HUES6 (cell line): ENCODE measurements at regions not wholly inside any gene's neighbourhood (a gene's known extent, or its start where the extent isn't known, plus 50 kb on each side); places are given as distances from the start of the nearest gene placed in this dataset.
"Not testable (repeated sequence)": the region's sequence is repeated elsewhere in the genome, so short reads cannot be mapped to it uniquely, and the experiment has no call there.

Experiments used
- H3K27ac ChIP-seq: 2 replicates; pipeline ENCODE4 v1.7.0; 2013; ENCODE audit warnings: low read depth, mild to moderate bottlenecking, low read length, inconsistent platforms
- H3K27me3 ChIP-seq: 2 replicates; pipeline ENCODE4 v1.6.1; 2013; ENCODE audit warnings: low read length; ENCODE audit not compliant: control insufficient read depth, insufficient read depth
- H3K36me3 ChIP-seq: 2 replicates; pipeline ENCODE4 v1.6.1; 2013; ENCODE audit warnings: low read length; ENCODE audit not compliant: control insufficient read depth, insufficient read depth
- H3K4me1 ChIP-seq: 2 replicates; pipeline ENCODE4 v1.6.1; 2013; ENCODE audit warnings: low read length; ENCODE audit not compliant: control insufficient read depth, insufficient read depth
- H3K4me3 ChIP-seq: 2 replicates; pipeline ENCODE4 v1.5.1; 2013; ENCODE audit warnings: low read depth, low read length
- H3K9ac ChIP-seq: one replicate; pipeline ENCODE4 v1.6.1; 2013; ENCODE audit warnings: mild to moderate bottlenecking, low read length
- H3K9me3 ChIP-seq: 2 replicates; pipeline ENCODE4 v1.6.1; 2013; ENCODE audit warnings: low read depth, low read length; ENCODE audit not compliant: control insufficient read depth, insufficient read depth

DNA sequence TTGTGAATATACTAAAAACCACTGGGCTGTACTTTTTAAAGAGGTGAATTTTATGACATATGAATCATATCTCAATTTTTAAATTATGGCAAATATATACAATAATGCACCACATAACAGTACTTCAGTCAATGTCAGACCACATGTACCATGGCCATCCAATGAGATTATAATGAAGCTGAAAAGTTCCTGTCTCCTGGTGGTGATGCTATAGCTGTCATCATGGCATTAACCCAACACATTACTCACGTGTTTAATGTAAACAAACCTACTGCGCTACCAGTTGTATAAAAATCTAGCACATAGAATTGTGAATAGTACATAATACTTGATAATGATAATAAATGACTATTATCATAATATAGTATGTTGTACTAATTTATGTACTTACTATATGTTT is 77.6 kb upstream of the ID2 start:
- Histone ChIP-seq H3K9ac (no peak overlapping the region), H3K9me3 (no peaks in the 10 kb centered on the region), H3K4me3 (no peak overlapping the region), H3K36me3 (no peaks in the 10 kb centered on the region), H3K27ac (no peak overlapping the region), H3K4me1 (peaks cover under 1% of the 10 kb centered on the region; the same call in 1 of the 2 replicates), H3K27me3 (peaks cover 21% of the 10 kb centered on the region)

DNA sequence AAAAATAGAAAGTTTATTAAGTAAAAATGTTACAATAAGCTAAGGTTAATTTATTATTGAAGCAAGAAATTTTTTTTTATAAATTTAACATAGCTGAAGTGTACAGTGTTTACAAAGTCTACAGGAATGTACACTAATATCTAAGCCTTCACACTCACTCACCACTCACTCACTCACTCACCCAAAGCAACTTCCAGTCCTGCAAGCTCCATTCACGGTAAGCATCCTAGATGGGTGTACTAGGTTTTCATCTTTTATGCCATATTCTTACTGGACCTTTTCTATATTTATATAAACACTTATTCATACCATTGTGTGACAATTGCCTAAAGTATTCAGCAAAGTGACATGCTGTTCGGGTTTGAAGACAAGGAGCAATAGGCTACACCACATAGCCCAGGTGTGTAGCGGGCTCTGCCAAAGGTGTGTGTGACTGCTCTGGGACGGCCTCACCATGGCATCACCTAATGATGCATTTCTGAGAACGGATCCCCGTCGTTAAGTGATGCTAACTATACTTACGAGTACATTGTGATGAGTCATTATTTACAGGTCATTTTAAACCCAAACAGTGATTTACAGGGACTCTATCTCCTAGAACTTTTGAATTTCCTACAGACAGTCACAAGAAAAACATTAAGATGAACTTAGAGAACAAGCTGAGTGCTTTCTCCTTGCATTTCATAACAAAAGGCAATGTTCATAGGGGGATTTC is 76.3 kb upstream of the ID2 start:
- Histone ChIP-seq H3K9me3 (peaks cover 1% of the 10 kb centered on the region; the same call in 1 of the 2 replicates), H3K36me3 (no peaks in the 10 kb centered on the region), H3K9ac (no peak overlapping the region), H3K4me3 (no peak overlapping the region), H3K27ac (no peak overlapping the region), H3K4me1 (peaks cover 10% of the 10 kb centered on the region; the same call in 1 of the 2 replicates), H3K27me3 (peaks cover 21% of the 10 kb centered on the region)

DNA sequence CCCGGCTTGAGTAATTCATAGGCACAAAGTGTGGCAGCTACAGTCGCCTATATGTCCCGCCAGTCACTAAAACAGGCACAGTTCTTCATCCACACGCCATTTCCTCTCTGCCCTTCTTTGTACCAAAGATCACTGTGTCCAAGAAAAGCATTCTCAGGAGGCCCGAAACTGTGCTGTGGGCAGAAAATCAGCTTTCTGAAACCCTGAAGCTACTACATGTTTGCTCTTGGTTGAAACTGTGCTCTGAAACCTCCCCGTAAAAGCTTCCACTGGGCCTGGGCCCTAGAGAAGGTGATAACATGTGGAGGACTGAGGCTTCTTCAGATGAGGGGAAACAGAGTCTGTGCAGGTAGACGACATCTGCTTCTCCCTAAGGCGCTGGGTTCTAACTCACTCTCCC is 75.6 kb upstream of the ID2 start:
- Histone ChIP-seq H3K27me3 (peaks cover 21% of the 10 kb centered on the region), H3K9ac (no peak overlapping the region), H3K9me3 (peaks cover 5% of the 10 kb centered on the region), H3K27ac (no peak overlapping the region), H3K4me3 (no peak overlapping the region), H3K36me3 (no peaks in the 10 kb centered on the region), H3K4me1 (peaks cover 10% of the 10 kb centered on the region; the same call in 1 of the 2 replicates)

DNA sequence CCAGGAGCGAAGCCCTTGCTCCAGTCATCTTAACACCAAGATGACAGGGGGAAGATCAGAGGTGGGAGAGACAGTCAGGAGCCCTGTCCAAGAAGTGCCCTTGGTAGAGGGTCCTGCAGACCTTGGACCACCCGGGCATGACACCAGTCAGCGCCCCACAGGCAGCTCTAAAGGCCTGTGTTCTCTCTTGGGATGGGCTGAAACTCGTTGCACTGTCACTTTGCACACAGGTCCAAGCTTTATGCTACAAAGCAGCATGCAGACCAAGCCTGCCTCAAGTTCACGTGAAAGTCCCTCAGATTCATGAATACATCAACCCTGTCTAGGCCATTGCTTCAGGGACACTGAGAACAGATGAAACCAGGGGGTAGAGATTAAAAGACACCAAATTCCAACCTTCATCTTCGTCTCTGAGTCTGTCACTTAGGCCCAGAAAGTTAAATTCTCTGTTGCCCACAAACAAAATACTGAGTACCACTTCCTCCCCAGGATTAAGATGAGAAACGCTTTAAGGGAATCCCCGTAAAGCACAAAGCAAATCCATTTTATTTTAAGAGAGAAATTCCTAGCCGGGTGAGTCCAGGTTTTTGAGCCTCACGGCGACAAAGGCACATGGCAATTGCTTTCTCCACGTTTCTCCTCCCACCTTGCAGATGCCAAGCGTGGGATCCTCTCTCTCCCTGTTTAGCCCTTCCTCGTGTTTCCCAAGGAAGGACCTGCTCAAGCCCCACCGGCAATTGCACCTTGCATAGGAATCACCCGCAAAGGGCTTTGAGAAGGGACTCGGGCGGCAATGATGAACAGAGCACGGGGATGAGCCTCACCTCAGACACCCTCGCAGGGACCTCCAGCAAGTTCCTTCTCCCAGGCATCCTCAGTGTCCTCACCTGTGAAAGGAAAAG is 75.0 kb upstream of the ID2 start:
- Histone ChIP-seq H3K9ac (no peak overlapping the region), H3K4me1 (peaks cover 10% of the 10 kb centered on the region; the same call in 1 of the 2 replicates), H3K9me3 (peaks cover 7% of the 10 kb centered on the region), H3K27me3 (peaks cover 21% of the 10 kb centered on the region), H3K4me3 (no peak overlapping the region), H3K27ac (no peak overlapping the region), H3K36me3 (no peaks in the 10 kb centered on the region)

DNA sequence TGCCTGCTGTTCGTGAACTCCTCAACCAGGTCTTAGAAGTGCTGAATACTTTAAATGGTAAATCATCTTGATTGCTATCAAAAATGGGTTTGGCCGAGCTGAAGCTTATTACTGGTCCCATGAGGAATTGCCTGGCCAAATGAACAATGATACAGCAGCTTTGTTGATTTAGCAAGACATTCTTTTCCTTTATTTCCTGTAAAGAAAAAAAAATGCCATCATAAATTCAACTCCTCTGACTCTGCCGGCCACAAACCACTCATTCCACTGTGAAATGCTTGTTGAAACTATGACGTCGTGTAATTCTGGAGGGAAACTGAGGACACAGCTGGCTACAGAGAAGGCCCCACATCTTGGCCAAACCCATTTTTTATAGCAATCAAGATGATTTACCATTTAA is 74.2 kb upstream of the ID2 start:
- Histone ChIP-seq H3K4me3 (no peak overlapping the region), H3K4me1 (peaks cover 10% of the 10 kb centered on the region; the same call in 1 of the 2 replicates), H3K9ac (no peak overlapping the region), H3K36me3 (no peaks in the 10 kb centered on the region), H3K27me3 (peaks cover 21% of the 10 kb centered on the region), H3K9me3 (peaks cover 7% of the 10 kb centered on the region), H3K27ac (no peak overlapping the region)

DNA sequence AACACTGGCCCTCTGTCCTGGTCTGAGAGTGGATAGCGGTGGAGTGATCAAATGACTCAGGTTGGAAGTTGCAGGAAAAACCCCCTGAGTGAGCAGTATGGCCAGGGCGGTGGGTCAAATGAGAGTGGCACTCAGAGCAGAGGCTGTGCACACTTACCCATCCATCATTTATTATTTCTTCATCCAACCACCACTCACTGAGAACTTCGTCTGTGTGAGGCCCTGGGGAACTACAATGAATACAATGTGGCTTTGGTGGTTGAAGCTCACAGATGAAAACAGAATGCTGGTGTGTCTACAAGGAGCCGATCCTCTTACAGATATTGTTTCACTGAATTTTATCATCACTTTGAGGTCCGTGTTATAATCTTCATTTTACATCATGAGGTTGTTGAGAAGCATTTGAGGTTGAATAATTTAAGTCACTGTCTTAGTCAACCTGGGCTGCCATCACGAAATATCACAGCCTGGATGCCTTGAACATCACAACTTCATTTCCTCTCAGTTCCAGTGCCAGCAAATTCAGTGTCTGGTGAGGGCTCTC is 73.4 kb upstream of the ID2 start:
- no peak overlapping the region for H3K27ac ChIP-seq
- peaks cover 21% of the 10 kb centered on the region for H3K27me3 ChIP-seq
- H3K36me3 ChIP-seq = no peaks in the 10 kb centered on the region
- H3K9ac ChIP-seq = no peak overlapping the region
- peaks cover 10% of the 10 kb centered on the region; the same call in 1 of the 2 replicates for H3K4me1 ChIP-seq
- H3K4me3 ChIP-seq = no peak overlapping the region
- H3K9me3 ChIP-seq = peaks cover 7% of the 10 kb centered on the region

DNA sequence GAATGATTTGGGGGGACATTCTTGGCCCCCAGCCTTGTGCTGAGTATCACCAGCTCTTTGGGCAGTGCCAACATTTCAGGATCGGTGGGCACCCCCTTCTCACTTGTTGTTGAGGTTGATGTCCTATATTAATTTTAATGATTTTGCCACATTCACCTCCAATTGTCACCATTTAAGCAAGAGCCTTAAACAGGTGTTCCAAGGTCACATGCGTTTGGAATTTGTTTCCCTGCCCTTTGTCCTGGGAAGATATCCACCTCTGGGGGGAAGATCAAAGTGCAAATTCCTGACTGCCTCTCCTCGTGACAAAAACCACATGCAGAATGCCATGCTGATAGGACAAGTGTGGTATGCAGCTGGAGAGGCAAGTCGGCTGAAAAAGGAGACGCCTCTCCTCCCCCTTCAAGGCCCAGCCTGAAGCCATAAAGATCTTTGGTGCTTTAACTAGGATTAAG is 72.5 kb upstream of the ID2 start:
- H3K4me1 ChIP-seq = peaks cover 10% of the 10 kb centered on the region; the same call in 1 of the 2 replicates
- peaks cover 21% of the 10 kb centered on the region for H3K27me3 ChIP-seq
- H3K4me3 ChIP-seq = no peak overlapping the region
- peaks cover 7% of the 10 kb centered on the region for H3K9me3 ChIP-seq
- H3K9ac ChIP-seq = no peak overlapping the region
- no peaks in the 10 kb centered on the region for H3K36me3 ChIP-seq
- H3K27ac ChIP-seq = no peak overlapping the region

DNA sequence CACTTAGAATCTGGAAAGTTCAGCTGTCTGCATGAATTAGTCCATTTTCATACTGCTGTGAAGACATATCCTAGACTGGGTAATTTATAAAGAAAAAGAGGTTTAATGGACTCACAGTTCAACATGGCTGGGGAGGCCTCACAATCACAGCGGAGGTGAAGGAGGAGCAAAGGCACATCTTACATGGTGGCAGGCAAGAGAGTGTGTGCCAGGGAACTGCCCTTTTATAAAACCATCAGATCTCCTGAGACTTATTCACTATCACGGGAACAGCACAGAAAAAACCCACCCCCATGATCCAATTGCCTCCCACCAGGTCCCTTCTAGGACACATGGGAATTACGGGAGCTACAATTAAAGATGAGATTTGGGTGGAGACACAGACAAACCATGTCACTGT is 71.1 kb upstream of the ID2 start:
- peaks cover 21% of the 10 kb centered on the region for H3K27me3 ChIP-seq
- not testable (repeated sequence) for H3K9ac ChIP-seq

DNA sequence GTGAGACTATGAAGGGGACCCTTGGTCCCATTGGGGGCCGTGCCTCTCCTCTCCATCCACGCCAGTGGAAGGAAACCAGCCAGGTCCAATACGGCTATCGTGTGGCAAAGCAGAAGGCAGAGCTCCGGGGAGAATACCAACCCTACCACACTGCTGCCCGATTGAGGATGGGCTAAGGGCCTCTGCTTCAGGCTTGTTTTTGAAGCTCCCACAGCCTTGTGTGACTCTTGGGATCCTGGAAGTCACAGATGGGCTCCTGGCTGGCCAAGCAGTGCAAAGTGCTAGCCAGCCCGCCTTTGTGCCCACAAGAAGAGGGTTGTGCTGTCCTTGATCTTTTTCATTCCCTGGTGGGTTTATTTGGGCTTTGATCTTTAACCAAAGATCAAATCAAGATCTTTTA is 70.6 kb upstream of the ID2 start:
- Histone ChIP-seq H3K9ac (no peak overlapping the region), H3K27me3 (peaks cover 20% of the 10 kb centered on the region), H3K27ac (no peak overlapping the region), H3K9me3 (peaks cover 15% of the 10 kb centered on the region), H3K4me3 (no peak overlapping the region), H3K4me1 (peaks cover 10% of the 10 kb centered on the region; the same call in 1 of the 2 replicates), H3K36me3 (no peaks in the 10 kb centered on the region)

More for the DNA sequence above, 71.1 kb upstream of the ID2 start:
- H3K4me3 ChIP-seq, H3K27ac ChIP-seq, H3K4me1 ChIP-seq, H3K36me3 ChIP-seq: not testable (repeated sequence)
- H3K9me3 ChIP-seq = peaks cover 15% of the 10 kb centered on the region

DNA sequence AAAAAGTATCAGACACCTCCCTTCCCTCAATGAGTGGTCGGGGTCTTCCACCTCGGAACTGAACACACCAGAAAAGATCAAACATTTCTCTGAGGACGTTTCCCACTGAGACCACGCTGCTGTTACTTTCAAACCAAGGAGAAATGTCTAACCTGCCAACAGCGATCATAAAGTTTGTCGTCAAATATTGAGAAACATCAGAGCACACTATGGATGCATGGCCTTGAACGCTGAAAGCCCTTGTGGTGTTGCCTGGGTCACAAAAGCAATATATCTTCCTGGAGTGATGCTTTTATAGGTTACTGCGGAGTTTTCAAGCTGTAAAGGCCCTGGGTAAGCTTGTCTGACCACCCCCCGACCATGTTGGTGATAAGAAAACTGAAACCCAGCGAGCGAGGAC is 70.2 kb upstream of the ID2 start:
- H3K9me3 ChIP-seq = peaks cover 15% of the 10 kb centered on the region
- peaks cover 10% of the 10 kb centered on the region; the same call in 1 of the 2 replicates for H3K4me1 ChIP-seq
- no peak overlapping the region for H3K9ac ChIP-seq
- no peak overlapping the region for H3K4me3 ChIP-seq
- no peak overlapping the region for H3K27ac ChIP-seq
- no peaks in the 10 kb centered on the region for H3K36me3 ChIP-seq
- H3K27me3 ChIP-seq = peaks cover 16% of the 10 kb centered on the region
